GM18526 (cell line): ENCODE measurements at regions not wholly inside any gene's neighbourhood (a gene's known extent, or its start where the extent isn't known, plus 50 kb on each side); places are given as distances from the start of the nearest gene placed in this dataset.

Source experiments
- POLR2A ChIP-seq: IDR thresholded peaks from 3 replicates; pipeline ENCODE4 v1.6.1; 2011; ENCODE audit not compliant: insufficient read length; ENCODE audit errors: extremely low read depth

DNA sequence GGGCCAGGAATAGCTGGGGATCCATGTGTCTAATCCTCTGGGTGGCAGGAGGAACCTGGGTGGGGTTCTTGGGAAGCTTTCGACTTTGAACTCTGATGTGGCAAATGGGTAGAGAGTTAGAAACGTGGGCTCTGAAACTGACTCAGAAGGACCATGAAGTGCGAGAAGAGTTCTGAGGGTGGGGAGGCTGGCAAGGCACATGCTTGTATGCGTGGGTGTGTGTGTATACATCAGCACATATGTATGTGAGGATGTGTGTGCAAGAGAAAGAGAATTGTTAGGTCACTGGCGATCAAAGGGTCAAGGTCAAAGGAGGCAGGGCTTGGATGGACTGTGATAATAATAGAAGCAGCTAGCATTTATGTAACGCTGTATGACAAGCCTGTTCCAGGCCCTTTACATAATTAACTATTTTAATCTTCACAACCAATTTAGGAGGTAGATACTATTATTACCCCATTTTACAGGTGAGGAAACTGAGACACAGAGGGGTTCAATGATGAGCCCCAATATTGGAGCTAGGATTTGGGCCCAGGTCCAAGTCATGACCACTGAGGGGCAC lies 84.5 kb upstream of the POU3F1 start:
- no peak for TF ChIP-seq POLR2A

DNA sequence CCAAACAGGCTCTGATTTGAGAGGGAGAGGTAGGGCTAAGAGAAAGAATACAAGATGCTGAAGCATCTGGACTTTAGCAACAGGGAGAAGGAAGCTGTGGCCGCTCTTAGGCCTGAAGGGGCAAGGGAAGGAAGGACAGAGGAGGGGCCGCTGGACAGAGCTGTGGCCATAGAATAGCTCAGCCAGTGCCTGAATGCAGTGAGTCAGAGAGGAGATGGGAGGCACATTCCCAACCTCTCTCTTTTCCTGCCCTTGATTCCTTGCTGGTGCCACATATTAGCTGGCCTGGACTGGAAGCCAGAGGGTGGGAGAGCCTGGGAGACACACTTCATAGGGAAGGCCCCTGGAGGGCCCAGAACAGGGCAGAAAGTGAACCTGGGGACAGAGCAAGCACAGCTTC lies 83.4 kb upstream of the POU3F1 start:
- TF ChIP-seq POLR2A = no peak

DNA sequence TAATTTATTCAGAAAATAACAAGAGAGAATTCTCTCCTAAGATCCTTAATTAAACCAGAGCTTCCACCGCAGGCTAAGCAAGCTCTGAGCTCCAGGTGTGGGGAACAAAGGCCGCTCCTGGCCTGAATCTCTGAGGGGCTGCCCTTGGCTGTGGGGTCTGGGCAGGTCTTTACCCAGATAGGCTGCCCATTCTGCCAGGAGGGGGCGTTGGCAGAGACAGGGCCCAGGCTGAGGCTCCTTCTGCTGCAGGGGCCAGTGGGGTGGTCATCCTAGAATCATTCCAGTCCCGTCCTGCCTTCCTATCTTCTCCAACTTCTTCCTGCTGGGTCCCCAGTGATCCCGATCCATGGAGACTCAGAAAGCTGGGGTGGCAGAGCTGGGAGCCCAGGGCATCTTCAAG lies 82.9 kb upstream of the POU3F1 start:
- no peak for TF ChIP-seq POLR2A

- TF ChIP-seq POLR2A = no peak
Observed at GRCh38 chr1:38128926-38129453, 82.4 kb upstream of the POU3F1 start.

DNA sequence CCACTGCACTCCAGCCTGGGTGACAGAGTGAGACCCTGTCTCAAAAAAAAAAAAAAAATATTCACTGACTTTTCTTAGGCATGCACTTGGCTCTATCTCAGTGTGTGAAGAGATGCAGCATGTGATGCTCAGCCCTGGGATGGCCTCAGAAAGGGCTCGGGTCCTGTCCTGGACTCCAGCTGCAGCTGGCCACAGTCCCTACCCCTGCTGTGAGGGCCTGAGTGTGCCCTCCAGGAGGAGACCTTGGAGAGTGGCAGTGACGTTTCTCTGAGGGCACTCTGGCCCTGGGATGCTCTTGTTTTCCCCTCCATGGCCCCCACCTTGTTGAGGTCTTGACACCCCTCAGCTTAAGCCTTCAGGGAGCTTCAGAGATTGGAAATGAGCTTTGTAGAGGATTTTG lies 81.9 kb upstream of the POU3F1 start:
- no peak for TF ChIP-seq POLR2A

- no peak for TF ChIP-seq POLR2A
Observed at GRCh38 chr1:38127428-38127827, 80.8 kb upstream of the POU3F1 start.

DNA sequence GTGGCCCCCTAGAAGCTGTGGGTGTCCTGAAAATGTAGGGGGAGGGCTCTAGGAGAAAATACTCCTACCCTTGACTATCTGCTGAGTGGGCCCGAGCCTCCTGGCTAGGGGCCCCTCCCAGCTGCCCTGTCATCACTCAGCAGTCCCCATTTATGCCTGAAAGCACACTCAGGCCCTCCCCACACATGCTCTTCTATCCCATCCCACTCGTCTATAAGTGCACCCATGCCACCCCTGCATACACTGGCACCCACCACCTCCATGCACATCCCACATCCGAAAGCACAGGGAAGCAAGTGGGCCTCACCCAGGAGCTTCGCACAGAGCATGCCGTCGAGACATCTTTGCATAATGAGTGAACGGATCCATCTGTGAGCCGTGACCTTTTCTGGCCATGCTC lies 80.4 kb upstream of the POU3F1 start:
- no peak for TF ChIP-seq POLR2A

DNA sequence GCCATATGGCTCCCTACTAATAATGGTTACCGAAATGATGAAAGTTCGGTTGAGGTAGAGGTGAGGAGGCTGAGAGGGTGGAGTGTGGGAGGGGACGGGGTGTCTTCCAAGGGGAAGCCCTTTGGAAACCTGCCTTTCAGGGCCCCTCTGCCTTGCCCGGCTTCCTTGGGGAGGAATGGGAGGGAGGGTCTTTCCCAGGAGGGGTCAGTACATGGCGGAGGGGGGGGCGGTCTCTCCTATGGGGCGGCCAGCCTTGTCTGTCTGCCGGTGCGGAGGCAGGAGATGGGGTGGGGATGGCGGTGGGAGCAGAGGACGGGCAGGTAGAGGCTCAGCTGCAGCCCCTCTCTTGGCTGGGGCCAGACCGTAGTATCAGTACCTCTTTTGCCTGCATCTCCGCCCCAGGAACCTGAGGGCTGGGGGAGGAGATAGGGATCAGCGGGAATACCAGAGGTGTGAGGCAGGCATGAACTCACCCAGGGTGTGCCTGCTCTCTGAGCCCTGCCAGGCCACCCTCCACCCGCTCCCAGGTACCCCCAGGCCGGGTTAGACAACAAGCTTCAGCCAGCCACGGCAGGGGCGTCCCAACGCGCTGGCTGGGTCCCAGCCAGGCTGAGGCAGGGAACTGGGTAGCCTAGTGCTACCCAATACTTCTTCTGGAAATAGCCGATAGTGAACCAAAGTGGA lies 79.4 kb upstream of the POU3F1 start:
- no peak for TF ChIP-seq POLR2A

DNA sequence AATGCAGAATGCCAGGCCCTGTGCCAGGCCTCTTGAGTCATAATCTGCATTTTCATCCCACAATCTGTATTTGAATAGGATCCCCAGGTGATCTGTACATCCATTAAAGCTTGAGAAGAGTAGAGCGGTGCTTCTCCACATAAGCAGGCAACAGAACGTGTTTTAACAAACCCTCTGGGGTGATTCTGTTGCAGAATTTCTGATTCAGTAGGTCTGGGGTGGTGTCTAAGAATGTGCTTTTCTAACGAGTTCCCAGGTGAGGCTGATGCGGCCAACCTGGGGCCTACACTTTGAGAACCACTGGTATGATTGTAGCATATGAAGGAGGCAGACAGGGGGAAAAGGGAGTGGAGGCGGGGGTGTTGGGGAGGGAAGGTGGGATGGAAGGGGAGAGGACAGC lies 78.4 kb upstream of the POU3F1 start:
- TF ChIP-seq POLR2A = no peak

DNA sequence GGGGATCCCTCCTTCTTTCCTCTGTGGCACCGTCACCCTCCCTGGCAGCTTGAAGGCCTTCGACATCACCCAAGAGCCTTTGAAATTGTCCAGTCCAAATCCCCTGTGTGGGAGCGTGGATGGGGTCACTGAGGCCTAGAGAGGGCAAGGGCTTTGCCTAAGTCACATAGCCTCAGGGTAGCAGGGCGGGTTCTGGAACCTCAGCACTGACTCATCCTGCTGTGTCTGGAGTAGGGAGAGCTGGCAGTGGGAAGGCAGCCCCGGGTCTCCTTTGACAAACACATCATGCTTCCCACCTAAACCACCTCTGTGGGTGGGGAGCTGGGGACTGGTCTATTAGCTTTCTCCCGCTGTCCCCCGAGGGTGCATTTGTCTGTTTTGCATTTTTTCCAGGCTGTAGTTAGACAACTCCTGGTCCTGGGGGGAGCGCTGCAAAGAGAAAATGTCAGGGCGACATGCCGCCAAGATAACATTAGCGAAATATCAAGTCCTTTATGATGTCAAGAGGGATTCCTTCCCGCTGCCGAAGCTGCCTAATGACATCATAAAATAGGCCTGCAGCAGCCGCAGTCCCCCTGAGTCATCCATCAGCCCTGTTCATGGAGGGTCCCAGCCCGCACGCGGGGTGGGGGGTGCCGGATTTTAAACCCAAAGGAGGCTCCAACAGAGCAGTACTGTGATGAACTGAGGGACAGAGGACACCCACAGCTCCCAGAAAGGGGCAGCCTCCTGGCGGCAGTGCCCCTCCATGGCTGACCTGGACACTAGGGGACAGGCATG lies 77.0 kb upstream of the POU3F1 start:
- no peak for TF ChIP-seq POLR2A

GRCh38 chr1:38121231-38121680 lies 74.7 kb upstream of the POU3F1 start:
- no peak for TF ChIP-seq POLR2A

GRCh38 chr1:38120552-38121230 lies 74.1 kb upstream of the POU3F1 start:
- TF ChIP-seq POLR2A = no peak

GRCh38 chr1:38118976-38119375 lies 72.4 kb upstream of the POU3F1 start:
- TF ChIP-seq POLR2A = no peak

GRCh38 chr1:38117444-38117887 lies 70.9 kb upstream of the POU3F1 start:
- TF ChIP-seq POLR2A = no peak

GRCh38 chr1:38115682-38116202 lies 69.1 kb upstream of the POU3F1 start:
- no peak for TF ChIP-seq POLR2A

GRCh38 chr1:38115226-38115625 lies 68.6 kb upstream of the POU3F1 start:
- no peak for TF ChIP-seq POLR2A
